Fibroblast of lung (primary cell): ENCODE measurements at regions not wholly inside any gene's neighbourhood (a gene's known extent, or its start where the extent isn't known, plus 50 kb on each side); places are given as distances from the start of the nearest gene placed in this dataset.

Experiments used
- DNase-seq, 2 donors: peaks; one replicate each; pipeline versions ENCODE4 v3.0.0 to v3.0.0-alpha.2; 2010; ENCODE audit warnings: low read depth in 2 of 2
- H2AFZ ChIP-seq: 2 replicates; pipeline ENCODE4 v1.5.1; 2012; ENCODE audit warnings: low read length, control low read depth, inconsistent platforms
- H3K27ac ChIP-seq: 2 replicates; pipeline ENCODE4 v1.5.1; 2011; ENCODE audit warnings: low read length, control low read depth; ENCODE audit not compliant: insufficient read depth
- H3K27me3 ChIP-seq: 2 replicates; pipeline ENCODE4 v1.5.1; 2011; ENCODE audit warnings: mild to moderate bottlenecking, low read length; ENCODE audit not compliant: control insufficient read depth, insufficient read depth
- H3K36me3 ChIP-seq: 2 replicates; pipeline ENCODE4 v1.5.1; 2011; ENCODE audit warnings: low read length; ENCODE audit not compliant: control insufficient read depth, insufficient read depth
- H3K4me1 ChIP-seq: 2 replicates; pipeline ENCODE4 v1.5.1; 2011; ENCODE audit warnings: low read length; ENCODE audit not compliant: control insufficient read depth, insufficient read depth; ENCODE audit errors: extremely low read depth
- H3K4me2 ChIP-seq: 2 replicates; pipeline ENCODE4 v1.5.1; 2011; ENCODE audit warnings: low read length, control low read depth; ENCODE audit not compliant: insufficient read depth; ENCODE audit errors: extremely low read depth
- H3K4me3 ChIP-seq, 4 experiments: fragments of 200-600 bp in 1 of 4; sonication (generic) in 1 of 4; replicated peaks in 1 of 4; 2 replicates each; pipeline ENCODE4 v1.5.1; 2011 to 2016; ENCODE audit warnings: low read length in 4 of 4, low read depth in 3 of 4, mild to moderate bottlenecking in 3 of 4, control low read depth in 2 of 4, inconsistent platforms in 1 of 4, mixed read lengths in 1 of 4; ENCODE audit not compliant: insufficient read depth in 1 of 4; ENCODE audit errors: control extremely low read depth in 1 of 4
- H3K79me2 ChIP-seq: 2 replicates; pipeline ENCODE4 v1.5.1; 2012; ENCODE audit warnings: mild to moderate bottlenecking, low read length, inconsistent platforms; ENCODE audit not compliant: control insufficient read depth, insufficient read depth
- H3K9ac ChIP-seq: 2 replicates; pipeline ENCODE4 v1.5.1; 2011; ENCODE audit warnings: mild to moderate bottlenecking, low read length, control low read depth; ENCODE audit not compliant: insufficient read depth
- H3K9me3 ChIP-seq: 2 replicates; pipeline ENCODE4 v1.5.1; 2012; ENCODE audit warnings: low read depth, low read length; ENCODE audit not compliant: control insufficient read depth, insufficient read depth
- H4K20me1 ChIP-seq: 2 replicates; pipeline ENCODE4 v1.5.1; 2011; ENCODE audit warnings: low read length; ENCODE audit not compliant: control insufficient read depth, insufficient read depth; ENCODE audit errors: extremely low read depth
- EZH2 ChIP-seq: IDR thresholded peaks from 2 replicates; pipeline ENCODE4 v1.5.1; 2012; ENCODE audit warnings: low read length, control low read depth, mild to moderate bottlenecking; ENCODE audit errors: missing control alignments
- TF ChIP-seq, protein P1 (sequence below), 2 donors: IDR thresholded peaks in 1 of 2; conservative IDR thresholded peaks in 1 of 2; 1 replicate in 1 of 2; 2 replicates in 1 of 2; pipeline ENCODE4 v1.5.1; 2011 to 2012; ENCODE audit warnings: low read length in 2 of 2, control low read depth in 1 of 2, inconsistent platforms in 1 of 2, low read depth in 1 of 2, mild to moderate bottlenecking in 1 of 2

GRCh38 chr4:117873779-117874178 lies 160.5 kb upstream of the NDST3 start:
- H3K9me3 ChIP-seq: no peaks in the 10 kb centered on the region
- H2AFZ ChIP-seq: no peak overlapping the region
- no peak overlapping the region for H3K4me2 ChIP-seq
- no peak overlapping the region for H3K27ac ChIP-seq
- H3K36me3 ChIP-seq: no peaks in the 10 kb centered on the region
- TF ChIP-seq, protein P1, sequence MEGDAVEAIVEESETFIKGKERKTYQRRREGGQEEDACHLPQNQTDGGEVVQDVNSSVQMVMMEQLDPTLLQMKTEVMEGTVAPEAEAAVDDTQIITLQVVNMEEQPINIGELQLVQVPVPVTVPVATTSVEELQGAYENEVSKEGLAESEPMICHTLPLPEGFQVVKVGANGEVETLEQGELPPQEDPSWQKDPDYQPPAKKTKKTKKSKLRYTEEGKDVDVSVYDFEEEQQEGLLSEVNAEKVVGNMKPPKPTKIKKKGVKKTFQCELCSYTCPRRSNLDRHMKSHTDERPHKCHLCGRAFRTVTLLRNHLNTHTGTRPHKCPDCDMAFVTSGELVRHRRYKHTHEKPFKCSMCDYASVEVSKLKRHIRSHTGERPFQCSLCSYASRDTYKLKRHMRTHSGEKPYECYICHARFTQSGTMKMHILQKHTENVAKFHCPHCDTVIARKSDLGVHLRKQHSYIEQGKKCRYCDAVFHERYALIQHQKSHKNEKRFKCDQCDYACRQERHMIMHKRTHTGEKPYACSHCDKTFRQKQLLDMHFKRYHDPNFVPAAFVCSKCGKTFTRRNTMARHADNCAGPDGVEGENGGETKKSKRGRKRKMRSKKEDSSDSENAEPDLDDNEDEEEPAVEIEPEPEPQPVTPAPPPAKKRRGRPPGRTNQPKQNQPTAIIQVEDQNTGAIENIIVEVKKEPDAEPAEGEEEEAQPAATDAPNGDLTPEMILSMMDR (conservative IDR thresholded peaks at IDR 0.05 in 1 of 2, IDR thresholded peaks at IDR 0.05 in 1 of 2; ENCODE audit: low read depth in 1 of 2, low read length in 2 of 2): no peak
- TF ChIP-seq EZH2: no peak
- no peaks in the 10 kb centered on the region for H3K4me1 ChIP-seq
- no peak for DNase-seq
- H3K9ac ChIP-seq: no peak overlapping the region
- no peaks in the 10 kb centered on the region for H4K20me1 ChIP-seq
- no peak overlapping the region for H3K4me3 ChIP-seq
- no peaks in the 10 kb centered on the region for H3K27me3 ChIP-seq
- no peaks in the 10 kb centered on the region for H3K79me2 ChIP-seq

DNA sequence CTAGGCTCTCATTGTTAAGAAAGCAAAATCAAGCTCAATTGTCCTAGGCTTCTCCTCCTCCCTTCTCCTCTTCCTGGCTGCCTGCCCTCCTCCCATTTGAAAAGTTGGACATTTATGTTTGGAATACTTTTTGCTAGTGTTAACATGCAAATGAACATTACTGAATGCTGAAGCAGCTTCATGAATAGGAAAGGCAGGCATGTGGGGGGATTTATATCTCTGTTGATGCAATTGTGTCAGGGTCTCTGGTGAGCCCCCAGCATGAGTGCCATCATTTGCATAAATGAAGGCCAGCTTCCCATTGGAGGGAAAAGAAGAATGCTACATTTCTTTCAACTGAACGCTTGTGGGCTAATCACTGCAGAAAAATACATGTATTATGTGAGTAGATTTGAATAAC lies 160.1 kb upstream of the NDST3 start:
- H3K27ac ChIP-seq: no peak overlapping the region
- no peak for DNase-seq
- no peak overlapping the region for H2AFZ ChIP-seq
- no peaks in the 10 kb centered on the region for H3K4me1 ChIP-seq
- no peak overlapping the region for H3K4me3 ChIP-seq
- H3K9me3 ChIP-seq: no peaks in the 10 kb centered on the region
- H3K79me2 ChIP-seq: no peaks in the 10 kb centered on the region
- TF ChIP-seq EZH2: no peak
- H4K20me1 ChIP-seq: no peaks in the 10 kb centered on the region
- H3K27me3 ChIP-seq: no peaks in the 10 kb centered on the region
- H3K4me2 ChIP-seq: no peak overlapping the region
- H3K9ac ChIP-seq: no peak overlapping the region
- H3K36me3 ChIP-seq: no peaks in the 10 kb centered on the region

GRCh38 chr4:117889978-117890377 lies 144.3 kb upstream of the NDST3 start:
- Histone ChIP-seq H3K27ac (no peak overlapping the region), H4K20me1 (no peaks in the 10 kb centered on the region), H3K9ac (no peak overlapping the region), H3K36me3 (no peaks in the 10 kb centered on the region), H3K27me3 (no peaks in the 10 kb centered on the region), H3K4me1 (no peaks in the 10 kb centered on the region), H3K4me2 (no peak overlapping the region), H3K4me3 (no peak overlapping the region), H3K79me2 (no peaks in the 10 kb centered on the region), H2AFZ (no peak overlapping the region), H3K9me3 (no peaks in the 10 kb centered on the region)
- no peak for DNase-seq
- TF ChIP-seq, protein P1 (conservative IDR thresholded peaks at IDR 0.05 in 1 of 2, IDR thresholded peaks at IDR 0.05 in 1 of 2; ENCODE audit: low read depth in 1 of 2, low read length in 2 of 2): no peak
- TF ChIP-seq EZH2: no peak
